Fibroblast of skin of left biceps (primary cell): ENCODE measurements at regions not wholly inside any gene's neighbourhood (a gene's known extent, or its start where the extent isn't known, plus 50 kb on each side); places are given as distances from the start of the nearest gene placed in this dataset.

ENCODE experiments used
- DNase-seq, 2 experiments: peaks; one replicate each; pipeline ENCODE4 v3.0.0-alpha.2; 2013; ENCODE audit warnings: low read depth in 2 of 2

DNA sequence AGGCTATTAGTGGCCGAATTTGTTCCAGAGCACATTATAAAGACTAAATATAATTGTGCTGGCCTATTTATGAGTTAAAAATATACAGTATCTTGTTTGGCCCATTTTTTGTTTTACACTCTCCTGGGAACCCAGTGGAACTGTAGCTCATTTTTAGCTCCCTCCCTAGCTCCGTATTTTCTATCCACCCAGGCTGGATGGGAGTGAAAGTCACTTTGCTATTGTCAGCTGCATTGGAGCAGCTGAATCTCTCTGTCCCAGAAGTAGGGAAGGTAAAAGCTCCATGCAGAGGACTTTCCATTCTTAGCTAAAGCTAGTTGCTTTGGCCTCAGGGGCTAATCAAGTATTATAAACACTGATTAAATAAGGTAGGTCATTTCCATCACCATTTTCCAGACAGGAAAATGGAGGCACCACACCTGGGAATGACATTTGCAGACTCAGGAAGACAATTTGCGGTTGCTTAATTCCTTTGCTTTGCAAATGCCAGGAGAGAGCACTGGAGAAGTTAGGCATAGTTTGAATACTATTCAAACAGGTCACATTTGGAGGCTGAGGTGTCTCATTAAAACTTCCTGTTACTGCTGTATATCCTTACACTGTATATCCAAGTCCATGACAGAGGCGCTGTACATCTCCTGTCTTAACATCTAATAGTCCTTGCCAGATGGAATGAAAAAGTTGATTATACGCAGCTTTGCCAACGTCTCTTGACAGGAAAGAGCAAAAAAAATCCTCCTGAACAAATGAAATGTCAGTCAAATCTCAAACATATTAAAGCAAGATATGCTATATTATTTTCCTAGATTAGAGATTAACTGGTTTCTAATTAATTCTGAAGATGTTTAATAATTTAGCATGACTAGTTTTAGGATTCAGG lies 338.1 kb upstream of the KIRREL3 start:
- no peak for DNase-seq

GRCh38 chr11:127334466-127334865 lies 333.9 kb upstream of the KIRREL3 start:
- no peak for DNase-seq

DNA sequence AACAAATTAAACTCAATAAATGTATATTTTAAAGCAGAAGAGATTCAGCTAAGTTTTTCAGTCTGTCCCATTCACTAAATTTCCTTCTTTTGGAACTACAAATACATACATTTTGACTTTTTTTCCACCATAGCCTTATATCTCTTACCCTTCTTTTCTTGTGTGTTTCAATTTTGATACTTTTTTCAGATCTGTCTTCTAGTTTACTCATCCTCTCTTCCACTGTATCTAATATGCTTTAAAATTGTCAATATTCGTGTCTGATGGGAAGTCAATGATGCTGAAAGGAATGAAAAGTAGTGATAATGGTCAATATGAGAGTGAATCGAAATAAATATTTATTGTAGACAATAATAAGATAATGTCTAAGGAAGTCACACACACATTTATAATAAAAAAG lies 332.3 kb upstream of the KIRREL3 start:
- no peak for DNase-seq

DNA sequence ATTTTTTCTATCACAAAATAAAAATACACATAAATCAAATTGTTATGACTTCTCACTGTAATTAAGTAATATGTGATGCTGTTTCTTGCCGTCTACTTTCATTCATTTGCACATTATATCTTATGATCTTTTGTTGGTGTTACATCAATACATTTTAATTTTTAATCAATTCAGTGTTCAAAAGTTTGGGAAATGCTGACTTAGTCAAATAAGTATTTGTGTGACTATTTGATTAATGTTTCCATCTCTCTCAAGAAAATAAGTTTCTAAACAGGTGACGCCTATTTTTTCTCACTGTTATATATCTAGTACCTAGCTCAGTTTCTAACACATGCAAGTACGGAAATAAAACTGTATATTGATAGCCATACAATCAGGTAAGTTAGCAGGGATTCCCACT lies 329.5 kb upstream of the KIRREL3 start:
- DNase-seq = no peak

GRCh38 chr11:127308291-127308690 lies 307.7 kb upstream of the KIRREL3 start:
- DNase-seq = no peak

DNA sequence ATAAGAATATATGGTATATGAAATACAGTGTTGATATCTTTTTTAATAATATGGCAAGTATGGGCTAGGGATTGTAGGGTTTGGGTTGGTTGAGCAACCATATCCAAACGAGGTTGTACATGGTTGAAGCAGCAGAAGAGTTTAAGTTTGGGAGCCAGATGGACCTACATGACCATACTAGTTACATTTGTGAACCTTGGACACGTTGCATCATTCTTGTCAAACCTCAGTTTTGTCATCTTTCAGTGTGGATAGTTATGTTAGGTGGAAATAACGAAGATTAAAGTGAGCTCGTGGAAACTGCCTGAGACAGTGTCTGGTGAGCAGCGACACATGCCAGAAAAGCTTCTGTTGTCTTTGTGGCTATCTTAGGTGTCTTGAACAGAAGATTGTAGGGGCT lies 307.1 kb upstream of the KIRREL3 start:
- no peak for DNase-seq

DNA sequence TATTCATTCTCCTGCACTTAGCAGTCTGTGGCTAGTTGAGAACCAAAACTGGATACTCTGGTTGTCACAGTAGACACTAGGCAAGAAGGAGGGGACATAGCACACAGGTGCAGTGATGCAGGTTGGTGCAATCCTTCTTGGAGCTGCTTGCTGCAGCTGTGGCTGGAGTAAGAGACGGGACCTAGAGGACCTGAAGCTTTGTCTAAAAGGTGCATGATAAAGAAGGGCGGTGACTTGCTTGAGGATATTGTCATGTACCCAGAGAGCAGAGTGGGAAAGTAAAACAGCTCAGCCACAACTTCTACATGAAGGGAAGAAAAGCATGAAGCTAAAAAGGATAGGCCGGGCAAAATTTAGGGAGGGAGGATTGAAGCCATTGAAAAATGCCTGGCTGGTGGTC lies 304.1 kb upstream of the KIRREL3 start:
- no peak for DNase-seq

GRCh38 chr11:127288926-127289325 lies 288.4 kb upstream of the KIRREL3 start:
- DNase-seq = no peak

DNA sequence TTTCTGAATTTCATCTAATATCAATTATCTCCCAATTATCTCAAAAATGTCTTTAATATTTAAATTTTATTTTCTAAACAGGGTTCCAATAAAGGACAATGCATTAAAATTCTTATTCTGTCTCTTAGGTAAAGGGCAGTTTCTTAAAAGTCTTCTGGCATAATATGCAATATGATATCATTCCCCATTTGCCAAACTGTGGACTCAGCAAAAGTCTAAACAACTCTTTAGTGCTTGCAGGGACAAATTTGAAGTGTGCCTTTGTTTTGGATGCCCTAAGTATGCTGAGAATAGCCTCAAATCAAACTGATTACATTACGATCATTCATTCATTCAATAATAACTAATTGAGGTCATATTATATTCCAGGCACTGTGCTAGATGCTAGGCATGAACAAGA lies 281.0 kb upstream of the KIRREL3 start:
- no peak for DNase-seq

- DNase-seq = no peak
Observed at GRCh38 chr11:127275774-127276173, 275.2 kb upstream of the KIRREL3 start.

GRCh38 chr11:127274328-127274676 lies 273.7 kb upstream of the KIRREL3 start:
- no peak for DNase-seq

GRCh38 chr11:127273593-127274327 lies 273.2 kb upstream of the KIRREL3 start:
- no peak for DNase-seq

GRCh38 chr11:127270851-127271250 lies 270.3 kb upstream of the KIRREL3 start:
- no peak for DNase-seq

GRCh38 chr11:127269911-127270310 lies 269.3 kb upstream of the KIRREL3 start:
- no peak for DNase-seq

DNA sequence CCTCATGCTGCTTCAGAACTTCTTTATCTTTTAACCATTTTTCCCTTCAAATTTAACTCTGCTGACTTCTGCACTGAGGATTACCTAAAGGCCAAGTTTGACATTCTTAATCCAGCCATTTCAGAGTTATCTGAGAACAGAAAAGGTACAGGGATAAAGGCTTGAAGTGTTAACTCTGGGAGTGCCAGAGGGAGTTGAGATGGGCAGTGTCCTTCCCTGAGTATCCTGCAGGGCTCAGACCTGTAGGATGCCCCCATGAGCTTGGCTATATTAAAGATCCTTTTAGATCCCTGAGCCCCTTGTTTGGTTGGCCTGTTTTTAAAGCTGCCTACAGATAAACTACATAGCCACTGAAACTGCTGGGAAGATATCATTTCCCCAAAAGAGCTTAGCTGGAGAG lies 268.4 kb upstream of the KIRREL3 start:
- no peak for DNase-seq

DNA sequence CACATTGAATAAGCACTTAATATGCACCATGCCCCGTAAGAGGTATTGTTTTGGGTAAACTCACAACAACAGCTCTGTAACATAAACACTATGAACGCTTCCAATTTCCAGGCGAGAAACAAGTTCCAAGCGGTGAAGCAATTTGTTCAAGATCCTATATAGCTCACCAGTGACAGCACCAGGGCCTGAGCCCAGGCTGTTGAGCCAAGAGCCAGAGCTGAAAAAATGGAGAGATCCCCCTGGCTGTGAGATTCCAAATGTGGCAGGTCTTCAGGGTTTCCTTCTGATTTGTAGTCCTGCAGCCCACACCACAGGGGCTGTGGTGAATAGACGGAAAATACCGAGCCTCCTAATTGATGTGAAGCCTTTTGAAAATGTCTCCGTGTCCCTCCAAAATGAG lies 268.0 kb upstream of the KIRREL3 start:
- DNase-seq = no peak

DNA sequence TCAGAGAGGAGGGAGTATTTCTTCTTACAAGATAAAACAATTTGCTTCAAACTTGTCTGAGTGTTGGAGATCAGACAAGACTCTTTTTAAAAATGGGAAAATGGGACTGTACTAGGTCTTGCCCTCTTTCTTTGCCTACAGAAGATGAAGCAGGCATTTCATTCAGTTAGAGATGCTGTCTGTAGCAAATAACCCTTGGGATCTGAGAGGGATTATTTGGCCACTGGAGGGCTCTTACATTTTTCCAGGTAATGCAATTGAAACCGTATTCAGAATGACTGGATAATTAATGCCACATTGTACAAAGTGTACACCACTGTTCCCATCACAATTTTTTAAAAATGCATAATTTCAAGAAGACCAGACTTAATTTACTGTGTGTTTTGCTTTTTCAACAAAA lies 258.5 kb upstream of the KIRREL3 start:
- no peak for DNase-seq

- no peak for DNase-seq
Observed at GRCh38 chr11:127255209-127255608, 254.6 kb upstream of the KIRREL3 start.

- DNase-seq = no peak
Observed at GRCh38 chr11:127252321-127252720, 251.8 kb upstream of the KIRREL3 start.

DNA sequence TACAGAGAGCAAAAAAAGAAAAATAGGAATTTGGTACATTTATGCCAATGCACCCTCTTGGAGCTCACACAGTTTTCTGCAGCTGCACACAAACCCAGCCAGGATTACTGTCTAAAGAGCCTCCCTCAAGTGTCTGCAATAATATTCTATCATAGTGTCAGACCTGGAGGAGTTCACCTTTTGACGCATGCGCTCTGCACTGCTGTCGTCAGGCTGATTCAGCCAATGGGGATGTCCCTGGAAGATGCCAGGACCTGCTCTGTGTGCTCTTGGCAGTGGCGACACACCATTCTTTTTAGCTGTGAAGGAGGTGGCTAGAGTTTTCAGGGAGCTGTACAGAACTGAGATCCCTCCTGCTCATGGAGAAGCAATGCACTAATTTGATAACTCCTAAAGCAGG lies 249.0 kb upstream of the KIRREL3 start:
- no peak for DNase-seq

DNA sequence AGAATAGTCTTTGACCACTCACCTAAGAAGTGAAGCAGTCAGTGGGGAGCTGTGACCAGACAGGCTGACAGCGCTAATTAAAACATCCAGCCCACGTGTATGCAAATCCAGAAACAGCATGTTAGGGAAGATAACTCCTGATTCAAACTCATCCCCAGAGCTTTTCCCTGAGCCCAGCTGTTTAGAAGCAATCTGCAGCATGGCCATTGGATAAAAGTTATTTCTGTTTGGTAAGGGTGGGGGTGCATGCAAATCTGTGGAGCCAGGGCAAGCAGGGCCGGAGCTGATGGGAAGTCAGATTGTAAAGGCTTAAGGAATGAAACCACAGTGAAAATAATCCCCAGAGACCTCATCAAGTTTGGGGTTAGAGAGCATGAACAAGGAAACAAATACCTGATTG lies 247.9 kb upstream of the KIRREL3 start:
- no peak for DNase-seq

DNA sequence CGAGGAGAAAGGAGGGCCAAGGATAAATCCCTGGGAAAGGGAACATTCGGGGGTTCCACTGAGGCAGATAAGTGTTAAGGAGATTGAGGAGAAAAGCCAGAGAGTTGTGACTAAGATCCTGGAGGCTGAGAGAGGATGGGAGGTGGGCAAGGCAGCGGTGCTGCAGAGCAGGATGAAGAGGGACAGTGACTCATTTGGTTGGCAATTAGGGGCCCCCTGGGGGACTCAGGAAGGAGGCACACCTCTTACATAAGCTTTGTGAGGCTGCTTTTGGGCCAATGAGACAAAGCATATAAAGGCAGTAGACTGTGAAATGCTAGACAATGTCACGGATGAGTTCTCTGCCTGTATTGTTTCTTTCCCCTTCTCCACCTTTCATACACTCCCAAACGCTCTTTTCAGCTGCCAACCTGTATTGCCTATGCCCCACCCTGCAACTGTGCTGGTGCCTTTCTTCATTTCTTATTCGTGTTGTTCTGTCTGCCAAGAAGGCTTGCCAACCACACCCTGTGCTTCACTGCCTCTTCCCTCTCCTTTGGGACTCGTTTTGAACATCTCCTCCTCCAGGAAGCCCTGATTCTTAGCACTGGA lies 246.8 kb upstream of the KIRREL3 start:
- DNase-seq = no peak

- DNase-seq = no peak
Observed at GRCh38 chr11:127242676-127243075, 242.1 kb upstream of the KIRREL3 start.
